ENCODE measurements at regions not wholly inside any gene's neighbourhood (a gene's known extent, or its start where the extent isn't known, plus 50 kb on each side); places are given as distances from the start of the nearest gene placed in this dataset.

DNA sequence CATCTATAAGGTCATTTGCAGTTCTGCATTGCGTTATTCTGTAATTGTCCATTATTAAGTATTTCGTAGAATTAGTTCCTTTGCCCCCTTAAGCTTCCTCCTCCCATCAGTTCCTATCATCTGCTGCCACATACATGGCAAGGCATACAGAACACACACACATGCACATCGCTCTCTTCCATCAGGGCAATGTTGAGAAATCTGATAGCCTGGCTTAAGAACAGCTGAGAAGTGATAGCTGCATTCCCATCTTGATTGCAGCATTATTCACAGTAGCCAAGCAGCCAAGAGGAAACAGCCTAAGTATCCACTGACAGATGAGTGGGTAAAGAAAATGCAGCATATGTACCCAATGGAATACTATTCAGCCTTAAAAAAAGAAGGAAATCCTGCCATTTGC is 186.8 kb upstream of the CADM1 start:
- TF ChIP-seq, protein P1, sequence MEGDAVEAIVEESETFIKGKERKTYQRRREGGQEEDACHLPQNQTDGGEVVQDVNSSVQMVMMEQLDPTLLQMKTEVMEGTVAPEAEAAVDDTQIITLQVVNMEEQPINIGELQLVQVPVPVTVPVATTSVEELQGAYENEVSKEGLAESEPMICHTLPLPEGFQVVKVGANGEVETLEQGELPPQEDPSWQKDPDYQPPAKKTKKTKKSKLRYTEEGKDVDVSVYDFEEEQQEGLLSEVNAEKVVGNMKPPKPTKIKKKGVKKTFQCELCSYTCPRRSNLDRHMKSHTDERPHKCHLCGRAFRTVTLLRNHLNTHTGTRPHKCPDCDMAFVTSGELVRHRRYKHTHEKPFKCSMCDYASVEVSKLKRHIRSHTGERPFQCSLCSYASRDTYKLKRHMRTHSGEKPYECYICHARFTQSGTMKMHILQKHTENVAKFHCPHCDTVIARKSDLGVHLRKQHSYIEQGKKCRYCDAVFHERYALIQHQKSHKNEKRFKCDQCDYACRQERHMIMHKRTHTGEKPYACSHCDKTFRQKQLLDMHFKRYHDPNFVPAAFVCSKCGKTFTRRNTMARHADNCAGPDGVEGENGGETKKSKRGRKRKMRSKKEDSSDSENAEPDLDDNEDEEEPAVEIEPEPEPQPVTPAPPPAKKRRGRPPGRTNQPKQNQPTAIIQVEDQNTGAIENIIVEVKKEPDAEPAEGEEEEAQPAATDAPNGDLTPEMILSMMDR (IDR thresholded peaks at IDR 0.05; ENCODE audit: low read length), result no peak
- TF ChIP-seq EZH2 (IDR thresholded peaks at IDR 0.05; ENCODE audit: borderline replicate concordance, low read length), result no peak

Measured in OCI-LY1 (cell line).